Fibroblast of lung (primary cell): ENCODE measurements at regions not wholly inside any gene's neighbourhood (a gene's known extent, or its start where the extent isn't known, plus 50 kb on each side); places are given as distances from the start of the nearest gene placed in this dataset.

Source experiments
- DNase-seq, 2 donors: peaks; one replicate each; pipeline versions ENCODE4 v3.0.0 to v3.0.0-alpha.2; 2010; ENCODE audit warnings: low read depth in 2 of 2
- H2AFZ ChIP-seq: 2 replicates; pipeline ENCODE4 v1.5.1; 2012; ENCODE audit warnings: low read length, control low read depth, inconsistent platforms
- H3K27ac ChIP-seq: 2 replicates; pipeline ENCODE4 v1.5.1; 2011; ENCODE audit warnings: low read length, control low read depth; ENCODE audit not compliant: insufficient read depth
- H3K27me3 ChIP-seq: 2 replicates; pipeline ENCODE4 v1.5.1; 2011; ENCODE audit warnings: mild to moderate bottlenecking, low read length; ENCODE audit not compliant: control insufficient read depth, insufficient read depth
- H3K36me3 ChIP-seq: 2 replicates; pipeline ENCODE4 v1.5.1; 2011; ENCODE audit warnings: low read length; ENCODE audit not compliant: control insufficient read depth, insufficient read depth
- H3K4me1 ChIP-seq: 2 replicates; pipeline ENCODE4 v1.5.1; 2011; ENCODE audit warnings: low read length; ENCODE audit not compliant: control insufficient read depth, insufficient read depth; ENCODE audit errors: extremely low read depth
- H3K4me2 ChIP-seq: 2 replicates; pipeline ENCODE4 v1.5.1; 2011; ENCODE audit warnings: low read length, control low read depth; ENCODE audit not compliant: insufficient read depth; ENCODE audit errors: extremely low read depth
- H3K4me3 ChIP-seq, 4 experiments: fragments of 200-600 bp in 1 of 4; sonication (generic) in 1 of 4; replicated peaks in 1 of 4; 2 replicates each; pipeline ENCODE4 v1.5.1; 2011 to 2016; ENCODE audit warnings: low read length in 4 of 4, low read depth in 3 of 4, mild to moderate bottlenecking in 3 of 4, control low read depth in 2 of 4, inconsistent platforms in 1 of 4, mixed read lengths in 1 of 4; ENCODE audit not compliant: insufficient read depth in 1 of 4; ENCODE audit errors: control extremely low read depth in 1 of 4
- H3K79me2 ChIP-seq: 2 replicates; pipeline ENCODE4 v1.5.1; 2012; ENCODE audit warnings: mild to moderate bottlenecking, low read length, inconsistent platforms; ENCODE audit not compliant: control insufficient read depth, insufficient read depth
- H3K9ac ChIP-seq: 2 replicates; pipeline ENCODE4 v1.5.1; 2011; ENCODE audit warnings: mild to moderate bottlenecking, low read length, control low read depth; ENCODE audit not compliant: insufficient read depth
- H3K9me3 ChIP-seq: 2 replicates; pipeline ENCODE4 v1.5.1; 2012; ENCODE audit warnings: low read depth, low read length; ENCODE audit not compliant: control insufficient read depth, insufficient read depth
- H4K20me1 ChIP-seq: 2 replicates; pipeline ENCODE4 v1.5.1; 2011; ENCODE audit warnings: low read length; ENCODE audit not compliant: control insufficient read depth, insufficient read depth; ENCODE audit errors: extremely low read depth
- CTCF ChIP-seq, 2 donors: IDR thresholded peaks in 1 of 2; conservative IDR thresholded peaks in 1 of 2; 1 replicate in 1 of 2; 2 replicates in 1 of 2; pipeline ENCODE4 v1.5.1; 2011 to 2012; ENCODE audit warnings: low read length in 2 of 2, control low read depth in 1 of 2, inconsistent platforms in 1 of 2, low read depth in 1 of 2, mild to moderate bottlenecking in 1 of 2
- EZH2 ChIP-seq: IDR thresholded peaks from 2 replicates; pipeline ENCODE4 v1.5.1; 2012; ENCODE audit warnings: low read length, control low read depth, mild to moderate bottlenecking; ENCODE audit errors: missing control alignments

DNA sequence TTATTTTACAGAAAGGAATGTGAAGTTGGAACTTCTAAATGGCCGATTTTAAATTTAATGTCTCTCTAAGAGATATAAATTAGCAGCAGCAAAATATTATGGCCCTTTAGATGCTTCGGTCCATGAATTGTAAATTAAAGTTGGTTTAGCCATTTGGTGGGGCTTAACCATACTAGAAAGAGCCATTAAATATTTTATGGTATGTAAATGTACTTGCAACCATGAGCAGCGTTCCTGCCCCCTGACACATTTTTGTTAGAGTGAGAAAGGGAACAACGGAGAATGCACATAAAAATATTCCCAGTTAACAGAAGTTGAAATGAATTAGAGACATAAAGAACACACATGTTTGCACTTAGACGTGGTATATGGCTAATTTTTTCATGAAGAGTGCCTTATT, 237.9 kb downstream of the MYLK4 start:
- peaks cover 3% of the 10 kb centered on the region for H3K27me3 ChIP-seq
- TF ChIP-seq CTCF (conservative IDR thresholded peaks at IDR 0.05 in 1 of 2, IDR thresholded peaks at IDR 0.05 in 1 of 2; ENCODE audit: low read depth in 1 of 2, low read length in 2 of 2) (no peak), EZH2 (no peak)
- H3K36me3 ChIP-seq: no peaks in the 10 kb centered on the region

DNA sequence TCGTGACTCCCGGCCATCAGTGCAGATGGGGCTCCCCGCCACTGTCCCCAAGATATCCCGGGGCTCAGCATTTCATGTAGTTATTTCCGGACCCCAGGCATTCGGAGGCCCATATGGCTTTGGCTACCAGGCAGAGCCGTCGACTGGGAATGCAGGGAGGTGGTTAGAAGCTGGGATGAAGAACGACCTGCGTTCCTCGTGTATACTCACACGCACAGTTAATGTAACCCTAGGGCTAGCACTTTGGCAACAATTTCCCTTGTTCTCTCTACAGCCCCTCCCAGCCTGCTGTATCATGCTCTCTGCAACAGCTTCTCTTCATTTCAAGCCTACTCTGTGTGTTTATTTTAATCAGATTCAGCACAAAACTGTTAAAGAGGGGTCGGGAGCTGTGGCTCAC, 240.4 kb downstream of the MYLK4 start:
- Histone ChIP-seq H3K27me3 (peaks cover 6% of the 10 kb centered on the region), H3K27ac (no peak overlapping the region), H2AFZ (no peak overlapping the region), H3K9ac (no peak overlapping the region), H3K4me1 (no peaks in the 10 kb centered on the region), H3K36me3 (no peaks in the 10 kb centered on the region), H3K4me2 (peak overlapping the region; percentile 89), H4K20me1 (no peaks in the 10 kb centered on the region), H3K9me3 (no peaks in the 10 kb centered on the region), H3K79me2 (no peaks in the 10 kb centered on the region), H3K4me3 (peak overlapping the region in 1 of 4 experiments; percentile 52)
- TF ChIP-seq EZH2 (no peak), CTCF (conservative IDR thresholded peaks at IDR 0.05 in 1 of 2, IDR thresholded peaks at IDR 0.05 in 1 of 2; ENCODE audit: low read depth in 1 of 2, low read length in 2 of 2) (no peak)
- DNase-seq: peak in 1 of 2 donors; percentile 49

More for the DNA sequence above, 237.9 kb downstream of the MYLK4 start:
- Histone ChIP-seq H3K9ac (no peak overlapping the region), H3K4me2 (no peak overlapping the region), H3K79me2 (no peaks in the 10 kb centered on the region), H3K4me3 (no peak overlapping the region), H3K27ac (no peak overlapping the region), H4K20me1 (no peaks in the 10 kb centered on the region), H3K4me1 (no peaks in the 10 kb centered on the region), H2AFZ (no peak overlapping the region), H3K9me3 (no peaks in the 10 kb centered on the region)
- no peak for DNase-seq

- Histone ChIP-seq H3K9ac (no peak overlapping the region), H4K20me1 (no peaks in the 10 kb centered on the region), H3K4me2 (peak overlapping the region; percentile 89), H3K4me1 (no peaks in the 10 kb centered on the region), H3K27ac (no peak overlapping the region), H3K9me3 (no peaks in the 10 kb centered on the region), H3K27me3 (peaks cover 6% of the 10 kb centered on the region), H3K4me3 (peak overlapping the region; percentile 34 to 52 (median 43)), H3K79me2 (no peaks in the 10 kb centered on the region), H2AFZ (peak overlapping the region; percentile 53), H3K36me3 (no peaks in the 10 kb centered on the region)
- TF ChIP-seq CTCF (conservative IDR thresholded peaks at IDR 0.05 in 1 of 2, IDR thresholded peaks at IDR 0.05 in 1 of 2; ENCODE audit: low read depth in 1 of 2, low read length in 2 of 2): no peak
- TF ChIP-seq EZH2: no peak
- peak in 1 of 2 donors; percentile 78 for DNase-seq
These were observed 241.0 kb downstream of the MYLK4 start for GRCh38 chr6:2509711-2510110.
